ENCODE measurements at regions not wholly inside any gene's neighbourhood (a gene's known extent, or its start where the extent isn't known, plus 50 kb on each side); places are given as distances from the start of the nearest gene placed in this dataset.

DNA sequence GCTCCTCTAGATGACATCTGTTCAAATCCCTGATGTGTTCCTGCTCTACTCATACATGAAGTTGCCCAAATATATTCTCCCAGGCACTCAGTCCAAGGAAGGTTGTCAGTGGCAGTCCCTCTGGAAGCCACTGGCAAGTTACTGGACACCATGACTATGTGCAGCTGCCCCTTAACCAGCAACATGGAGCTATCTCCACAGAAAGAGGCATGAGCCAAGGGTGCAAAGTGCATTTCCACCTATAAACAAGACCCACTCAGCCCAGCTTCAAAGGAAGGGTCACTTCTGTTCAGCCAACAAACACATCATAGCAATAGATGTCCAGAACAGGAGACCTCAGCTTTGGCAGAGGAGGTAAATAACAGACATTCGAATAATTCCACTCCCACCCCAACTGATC lies 217.6 kb upstream of the PMEPA1 start:
- DNase-seq (ENCODE audit: low read depth, low spot score) = no peak

DNA sequence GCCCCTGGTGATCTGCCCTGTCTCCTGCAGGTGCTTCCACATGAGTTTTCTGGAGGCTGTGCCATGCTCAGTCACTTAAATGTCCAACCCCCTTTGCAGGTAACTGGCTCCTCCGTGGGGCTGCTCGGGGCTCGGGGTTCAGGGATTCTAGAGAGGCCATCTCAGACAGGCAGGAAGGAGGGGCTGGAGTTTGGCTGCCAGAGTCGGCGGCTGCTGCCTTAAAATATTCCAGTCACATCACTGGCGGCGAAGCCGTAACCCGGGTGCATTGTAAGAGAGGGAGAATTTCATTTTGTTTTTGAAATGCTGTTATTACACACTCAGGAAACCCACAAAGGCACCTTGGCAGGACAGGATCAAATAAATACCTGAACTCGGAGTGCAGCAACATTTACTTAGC lies 212.9 kb upstream of the PMEPA1 start:
- no peak for DNase-seq (ENCODE audit: low read depth, low spot score)

DNA sequence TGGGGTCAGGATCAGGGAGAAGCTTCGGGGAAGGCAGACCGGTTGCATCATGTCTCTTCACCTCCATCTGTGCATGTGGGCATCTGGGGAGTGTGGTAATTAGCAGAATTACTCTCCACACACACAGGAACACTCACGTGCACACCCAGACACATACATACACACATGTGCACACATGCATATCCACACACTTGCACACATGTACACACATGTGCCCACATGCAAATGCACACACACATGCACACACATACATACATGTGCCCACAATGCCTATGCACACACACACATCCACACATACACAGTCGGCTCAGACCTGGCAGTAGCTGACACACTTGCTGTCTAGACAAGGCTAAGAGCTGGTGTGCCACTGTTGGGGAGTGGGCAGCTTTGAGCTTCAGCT lies 212.3 kb upstream of the PMEPA1 start:
- DNase-seq (ENCODE audit: low read depth, low spot score) = no peak

DNA sequence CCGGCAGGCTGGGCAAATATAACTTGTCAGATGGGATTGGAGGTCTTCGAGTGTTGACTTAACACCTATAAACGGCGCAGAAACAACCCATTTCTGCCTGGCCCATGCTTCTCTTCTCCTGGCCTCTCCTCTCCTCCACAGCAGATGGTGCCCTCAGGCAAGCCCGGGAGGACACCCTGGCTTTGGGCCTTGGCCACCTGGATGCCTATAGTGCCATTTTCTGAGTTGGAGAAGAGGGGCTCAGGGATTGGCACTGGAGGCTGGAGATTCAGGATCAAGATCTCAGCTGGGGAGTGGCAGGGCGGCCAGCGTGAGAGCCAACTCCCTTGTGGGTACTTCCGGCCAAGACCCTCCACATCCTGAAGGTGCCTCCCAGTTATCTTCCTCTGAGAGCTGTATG lies 211.9 kb upstream of the PMEPA1 start:
- no peak for DNase-seq (ENCODE audit: low read depth, low spot score)

DNA sequence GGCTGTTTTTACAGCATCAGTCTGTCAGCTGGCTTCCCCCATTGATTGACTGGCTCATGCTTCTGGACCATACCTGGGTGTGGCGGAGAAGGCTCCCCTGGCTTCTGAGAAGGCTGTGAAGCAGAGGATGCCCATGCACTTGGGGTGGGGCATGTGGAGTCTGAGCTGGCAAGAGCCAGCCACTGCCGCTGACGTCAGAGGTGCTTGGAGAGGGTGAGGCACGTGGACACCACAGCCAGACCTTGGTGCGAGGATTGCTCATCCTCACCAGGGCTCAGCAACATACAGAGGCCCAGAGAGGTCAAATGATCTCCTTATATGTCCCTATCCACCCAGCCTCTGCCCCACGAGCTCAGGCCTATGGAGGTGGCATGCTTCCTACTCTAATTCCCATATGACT lies 211.2 kb upstream of the PMEPA1 start:
- DNase-seq (ENCODE audit: low read depth, low spot score) = no peak

DNA sequence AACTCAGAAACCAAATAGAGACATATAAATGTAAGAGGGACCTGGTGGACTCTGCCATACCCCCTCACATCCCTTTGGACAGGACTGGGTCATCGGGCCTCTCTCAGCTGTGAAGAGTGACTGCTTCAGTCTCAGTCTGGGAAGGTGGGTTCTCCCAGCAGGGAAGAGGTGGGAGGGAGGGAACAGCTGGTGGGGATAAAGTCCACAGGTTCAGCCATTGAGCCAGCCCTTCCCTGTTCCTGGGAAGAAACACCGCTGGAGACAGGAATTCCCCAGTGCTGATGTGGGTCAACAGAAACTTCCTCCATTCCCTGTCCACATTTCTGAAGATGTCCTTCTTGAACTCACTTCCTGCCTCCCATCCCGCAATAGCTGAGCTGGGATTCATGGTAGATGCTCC lies 209.2 kb upstream of the PMEPA1 start:
- DNase-seq (ENCODE audit: low read depth, low spot score) = no peak

DNA sequence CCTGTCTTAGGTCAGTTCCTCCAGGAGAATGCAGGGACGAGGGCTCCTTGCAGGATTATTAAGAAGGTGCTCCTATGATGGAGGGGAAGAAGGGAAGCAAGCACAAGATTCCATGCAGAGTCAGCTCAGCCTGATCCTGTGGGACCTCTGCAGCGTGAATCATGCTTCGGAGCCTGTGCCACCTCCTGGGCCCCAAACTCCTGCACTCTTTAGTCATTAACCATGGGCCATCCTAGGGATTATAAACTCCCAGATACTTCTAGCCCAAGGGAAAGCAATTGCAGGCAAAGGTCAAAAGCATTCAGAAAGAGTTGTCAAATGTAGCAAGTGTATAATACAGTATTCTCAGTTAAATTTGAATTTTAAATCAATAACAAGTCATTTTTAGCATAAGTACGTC lies 208.7 kb upstream of the PMEPA1 start:
- DNase-seq (ENCODE audit: low read depth, low spot score) = no peak

DNA sequence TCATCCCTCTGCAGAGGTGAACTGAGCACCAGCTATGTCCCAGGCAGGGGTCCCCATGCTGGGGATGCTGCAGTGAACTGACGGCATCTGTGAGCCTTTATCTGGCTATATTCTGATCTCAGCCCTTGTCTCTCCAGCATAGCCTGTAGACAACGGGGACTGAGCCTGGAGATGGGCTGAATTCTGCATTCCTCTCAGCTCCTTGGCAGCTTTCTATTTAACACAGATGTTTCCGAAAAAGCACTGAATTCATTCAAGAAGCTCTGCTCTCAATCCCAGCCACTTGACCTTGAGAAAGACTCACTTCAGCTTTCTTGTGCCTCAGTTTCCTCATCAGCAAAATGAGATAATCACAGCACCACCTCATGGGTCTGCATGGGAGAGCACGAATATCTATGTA lies 204.4 kb upstream of the PMEPA1 start:
- DNase-seq (ENCODE audit: low read depth, low spot score) = no peak

DNA sequence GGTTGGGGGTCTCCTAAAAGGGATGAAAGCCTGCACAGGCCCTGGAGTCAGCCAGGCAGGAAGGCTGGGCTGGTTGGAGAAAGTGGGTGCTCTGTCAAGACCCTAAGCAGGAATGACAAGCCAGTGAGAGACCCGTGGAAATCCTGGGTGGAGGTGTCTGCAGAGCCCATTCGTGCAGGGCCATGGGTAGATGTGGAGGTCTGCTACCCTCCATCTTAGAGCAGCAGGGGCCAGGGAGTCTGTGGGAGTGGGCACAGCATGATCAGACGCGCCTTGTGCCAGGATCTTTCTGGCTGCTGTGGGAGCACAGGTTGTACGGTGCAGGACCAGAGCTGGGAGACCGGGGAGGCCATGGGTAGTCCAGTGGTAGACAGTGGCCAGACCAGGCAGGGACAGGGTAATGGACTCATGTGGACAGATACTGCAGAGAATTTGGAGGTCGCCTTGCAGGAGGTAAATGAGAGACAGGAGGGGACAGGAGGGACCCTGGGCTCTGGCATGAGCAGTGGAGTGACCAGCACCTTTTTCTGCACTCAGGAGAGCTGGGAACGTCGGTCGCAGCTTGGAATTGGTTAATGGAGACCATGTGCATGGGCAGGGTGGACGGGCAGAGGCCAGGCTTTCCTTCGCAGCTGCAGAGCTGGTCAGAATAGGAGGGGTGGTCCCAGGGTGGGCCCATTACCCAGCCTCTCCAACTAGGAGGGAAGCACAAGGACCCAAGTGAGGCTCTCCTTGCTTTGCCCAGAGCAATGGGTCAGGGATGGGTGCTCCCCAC lies 203.5 kb upstream of the PMEPA1 start:
- DNase-seq (ENCODE audit: low read depth, low spot score) = no peak

DNA sequence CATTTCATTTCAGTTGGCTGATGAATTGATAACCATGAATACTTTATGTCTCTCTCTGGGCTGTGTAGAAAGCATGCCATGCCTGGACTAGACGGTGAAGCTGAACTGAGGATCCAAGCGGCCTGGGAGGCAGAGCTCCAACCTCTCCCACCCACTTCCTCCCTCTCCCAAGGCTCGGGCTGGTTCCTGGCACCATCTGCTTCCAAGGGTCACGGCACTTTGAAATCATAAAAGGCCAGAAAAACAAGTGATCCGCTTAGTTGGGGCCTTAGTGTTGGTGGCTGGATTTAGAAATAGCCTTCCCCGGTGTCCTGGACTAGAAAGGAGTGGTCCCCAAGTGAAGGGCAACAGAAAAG lies 202.4 kb upstream of the PMEPA1 start:
- no peak for DNase-seq (ENCODE audit: low read depth, low spot score)

DNA sequence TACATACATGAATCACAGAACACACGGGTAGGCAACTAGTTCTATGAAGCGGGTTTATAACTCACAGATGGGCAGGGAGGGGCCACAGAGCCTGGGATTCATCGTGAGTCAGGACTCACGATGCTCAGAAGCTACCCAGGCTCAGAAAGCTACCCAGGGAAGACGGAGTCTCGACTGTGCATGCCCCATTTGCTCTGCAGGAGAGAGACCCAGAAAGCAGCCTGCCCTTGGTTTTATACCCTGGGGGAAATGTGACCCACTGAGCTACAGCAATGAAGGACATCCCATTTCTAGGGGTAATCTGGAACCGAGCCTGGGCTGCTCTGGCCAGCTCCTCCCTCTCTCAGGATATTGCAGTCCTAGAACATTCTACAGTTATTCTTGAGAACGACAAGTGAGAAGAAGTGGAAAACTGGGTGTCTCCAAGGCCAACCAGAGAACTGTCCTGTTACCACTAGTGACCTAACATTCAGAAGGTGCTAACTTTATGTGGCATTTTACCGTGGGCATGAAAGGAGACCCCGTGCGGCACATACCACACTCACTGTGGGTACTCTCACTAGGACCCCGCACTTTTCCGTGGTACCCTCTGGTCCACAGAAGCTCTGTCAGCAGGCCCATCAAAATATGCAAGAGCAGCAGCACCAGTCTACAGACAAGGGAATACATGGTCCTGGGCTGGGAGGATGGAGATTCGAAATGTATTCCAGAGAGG lies 201.9 kb upstream of the PMEPA1 start:
- no peak for DNase-seq (ENCODE audit: low read depth, low spot score)

DNA sequence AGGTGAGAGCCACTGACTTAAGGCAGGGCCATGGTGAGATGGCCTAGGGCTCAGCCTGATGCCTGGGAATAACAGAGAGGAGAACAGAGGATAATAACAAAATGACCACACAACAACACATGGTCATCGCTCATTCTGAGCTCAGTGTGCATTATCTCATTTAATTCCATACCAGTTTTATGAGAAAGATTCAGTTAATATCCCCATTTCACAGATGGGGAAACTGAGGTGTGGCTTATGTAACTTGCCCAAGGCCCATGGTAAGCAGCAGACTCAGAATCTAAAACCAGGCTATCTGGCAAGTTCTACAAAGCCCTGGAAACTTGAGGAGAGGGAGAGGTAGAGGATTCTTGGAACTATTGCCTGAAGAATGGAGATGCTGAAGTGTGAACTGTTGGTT lies 200.9 kb upstream of the PMEPA1 start:
- no peak for DNase-seq (ENCODE audit: low read depth, low spot score)

DNA sequence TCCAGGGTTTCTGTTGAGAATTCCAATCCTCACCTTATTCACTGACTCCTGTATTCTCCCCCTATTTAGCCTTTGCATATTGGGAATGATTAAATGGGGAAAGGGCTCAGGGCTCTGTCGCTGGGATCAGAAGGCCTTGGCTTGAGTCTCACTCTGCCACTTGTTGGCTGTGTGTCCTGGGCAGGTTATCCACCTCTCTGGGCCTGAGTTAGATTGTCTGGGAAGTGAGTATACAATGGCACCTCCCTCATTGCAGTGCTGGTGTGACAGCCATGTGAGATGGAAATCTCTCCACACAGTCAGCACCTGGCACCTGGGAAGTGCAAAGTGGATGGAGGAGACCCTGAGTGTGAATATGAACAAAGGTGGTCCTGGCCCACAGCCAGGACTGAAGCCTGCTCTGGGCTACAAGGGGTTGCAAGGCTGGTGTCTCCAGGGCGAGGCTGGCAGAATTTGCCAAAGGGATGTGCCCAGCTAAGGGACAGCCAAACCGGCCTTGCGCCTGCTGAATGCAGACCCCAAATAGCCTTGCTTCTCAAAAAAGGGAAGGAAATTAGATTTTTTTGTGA lies 200.0 kb upstream of the PMEPA1 start:
- no peak for DNase-seq (ENCODE audit: low read depth, low spot score)

DNA sequence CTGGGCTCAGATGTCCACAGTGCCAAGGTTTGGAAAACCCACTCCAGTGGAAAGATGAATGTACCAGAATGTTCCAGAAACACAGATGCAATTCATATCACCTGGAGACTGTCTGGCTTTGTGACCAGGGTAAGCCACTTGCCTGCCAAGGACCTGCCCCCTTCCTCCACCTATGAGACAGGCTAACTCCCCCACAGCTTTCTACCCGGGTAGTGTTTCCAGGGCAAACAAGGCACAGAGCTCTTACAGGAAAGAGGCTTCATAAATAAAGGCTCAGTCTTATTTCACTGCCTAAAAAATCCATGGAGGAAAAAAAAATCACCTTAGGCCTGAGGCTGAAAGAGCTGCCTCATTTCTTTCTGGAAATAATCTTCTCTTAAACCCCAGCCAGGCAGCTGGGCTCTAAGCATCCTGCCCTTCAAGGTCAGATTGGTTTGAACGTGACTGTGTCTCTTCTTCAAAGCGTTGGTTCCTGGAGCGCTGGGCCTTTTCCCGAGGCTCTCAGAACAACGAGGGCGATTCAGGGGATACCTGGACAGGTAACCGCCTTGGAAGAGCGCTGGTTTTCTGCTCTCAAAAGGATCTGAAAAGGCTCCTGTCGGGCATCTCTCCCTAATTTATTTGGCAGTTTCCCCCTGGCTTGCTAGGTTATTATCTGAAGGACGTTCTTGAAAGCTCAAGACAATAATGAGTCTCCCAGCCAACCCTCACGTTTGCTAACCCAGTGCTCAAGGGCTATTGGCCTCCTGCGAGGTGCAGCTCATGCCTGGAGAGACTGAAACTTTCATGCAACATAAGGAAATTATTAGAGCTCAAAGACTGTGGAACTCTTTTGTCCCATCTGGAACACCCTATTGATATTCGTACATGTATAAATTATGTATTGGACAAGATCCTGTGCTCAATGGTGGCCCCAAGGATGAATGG lies 199.2 kb upstream of the PMEPA1 start:
- DNase-seq (ENCODE audit: low read depth, low spot score) = no peak

DNA sequence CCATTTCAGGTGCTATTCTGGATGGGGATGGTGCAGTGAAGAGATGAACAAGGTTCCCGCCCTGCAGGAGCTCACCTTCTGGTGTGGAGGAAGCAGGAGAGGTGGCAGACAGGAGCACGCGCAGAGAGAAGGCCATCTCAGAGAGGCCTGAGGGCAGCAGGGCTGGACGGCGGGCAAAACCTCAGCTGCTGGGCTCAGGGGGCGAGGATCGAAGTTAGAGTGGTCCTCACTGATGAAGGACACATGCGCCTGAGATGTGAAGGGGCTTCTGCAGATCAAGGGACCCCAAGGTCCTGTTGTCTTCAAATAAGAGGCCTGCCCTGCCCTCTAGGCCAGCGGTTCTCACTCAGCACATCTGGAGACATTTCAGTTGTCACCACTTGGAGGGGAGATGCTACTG lies 198.4 kb upstream of the PMEPA1 start:
- no peak for DNase-seq (ENCODE audit: low read depth, low spot score)

DNA sequence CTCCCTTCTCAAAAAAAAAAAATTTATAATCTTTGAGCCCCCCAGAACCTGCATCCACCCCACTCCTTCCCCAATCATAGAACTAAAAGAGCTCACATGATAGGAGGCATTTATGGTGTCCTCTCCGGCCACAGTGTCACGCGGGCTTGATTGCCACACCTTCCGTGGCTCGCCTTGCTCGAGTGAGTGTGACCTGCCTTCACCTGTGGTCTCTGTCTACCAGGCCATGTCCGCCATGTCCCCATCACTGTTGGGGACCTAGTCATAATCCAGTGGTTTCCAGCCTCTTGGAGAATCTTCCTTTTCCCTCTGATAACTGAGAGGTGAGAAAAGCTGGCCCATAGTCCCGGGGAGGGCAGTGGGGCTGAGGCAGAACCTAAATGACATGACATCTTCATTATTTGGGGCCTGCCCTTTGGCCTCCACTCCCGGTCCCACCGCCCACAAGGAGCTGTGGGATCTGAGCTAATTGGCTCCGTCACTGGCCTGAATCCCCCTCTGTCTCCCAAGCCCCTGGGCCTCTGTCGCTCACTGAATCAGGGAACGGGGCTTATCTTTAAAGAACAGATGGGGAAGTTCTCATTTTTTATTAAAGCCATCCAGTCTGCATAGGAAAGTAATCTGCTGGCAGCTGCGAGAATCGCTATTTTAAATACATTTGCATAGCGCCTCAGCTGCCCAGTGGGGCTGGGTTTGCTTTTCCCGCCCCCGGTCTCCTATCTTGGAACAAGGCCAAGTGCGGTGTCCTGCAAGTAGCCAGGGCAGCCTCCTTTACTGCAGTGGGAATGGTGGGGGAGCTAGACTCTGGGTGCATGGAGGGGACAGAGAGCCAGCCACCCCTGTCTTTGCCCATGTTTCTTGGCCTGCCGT lies 197.6 kb upstream of the PMEPA1 start:
- no peak for DNase-seq (ENCODE audit: low read depth, low spot score)

DNA sequence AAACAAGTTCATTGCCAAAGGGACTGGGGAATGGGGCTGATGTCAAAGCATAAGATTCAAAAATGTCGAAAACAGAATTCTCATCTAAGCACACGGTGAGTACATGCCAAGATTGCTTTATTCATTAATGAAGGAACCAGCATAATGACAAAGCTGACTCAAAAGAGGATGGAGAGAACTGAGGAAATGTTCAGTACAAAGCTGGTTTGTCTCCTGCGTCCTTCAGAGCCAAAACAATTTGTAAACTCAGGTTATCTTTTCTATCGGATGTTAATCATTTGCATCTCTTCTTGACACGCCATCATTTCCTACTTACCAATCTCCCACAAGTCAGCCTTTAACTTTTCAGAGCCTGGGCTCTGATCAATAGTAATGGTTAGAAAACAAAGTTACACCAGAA lies 195.6 kb upstream of the PMEPA1 start:
- no peak for DNase-seq (ENCODE audit: low read depth, low spot score)

DNA sequence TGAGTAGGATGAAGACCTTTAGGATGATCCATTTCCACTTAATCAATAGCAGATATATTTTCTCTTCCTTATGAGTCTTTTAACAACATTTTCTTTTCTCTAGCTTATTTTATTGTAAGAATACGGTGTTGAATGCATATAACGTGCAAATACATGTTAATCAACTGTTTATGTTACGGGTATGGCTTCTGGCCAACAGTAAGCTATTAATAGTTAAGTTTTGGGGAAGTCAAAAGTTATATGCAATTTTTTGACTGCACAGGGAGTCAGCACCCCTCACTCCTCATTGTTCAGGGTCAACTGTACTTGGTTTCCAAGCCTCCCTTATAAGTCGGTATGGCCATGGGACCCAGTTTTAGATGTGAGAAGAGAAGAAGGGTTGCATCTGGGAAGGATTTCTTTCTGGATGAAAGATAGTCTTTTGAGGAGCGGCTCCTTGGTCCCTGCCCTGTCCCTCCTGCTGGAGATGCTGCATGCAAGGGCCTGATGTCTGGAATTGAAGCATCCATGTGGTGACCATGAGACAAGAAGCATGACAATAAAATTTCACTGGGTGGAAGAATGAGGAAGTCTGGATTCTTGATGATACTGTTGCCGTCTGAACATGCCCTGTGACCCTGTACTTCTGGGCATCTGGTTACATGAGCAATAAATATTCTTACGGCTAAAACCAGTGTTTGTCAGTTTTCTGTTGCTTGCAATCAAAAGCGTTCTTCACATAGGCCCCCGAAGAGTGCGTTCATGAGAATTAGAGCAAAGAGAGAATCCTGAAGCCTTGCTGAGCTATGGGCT lies 194.7 kb upstream of the PMEPA1 start:
- no peak for DNase-seq (ENCODE audit: low read depth, low spot score)

DNA sequence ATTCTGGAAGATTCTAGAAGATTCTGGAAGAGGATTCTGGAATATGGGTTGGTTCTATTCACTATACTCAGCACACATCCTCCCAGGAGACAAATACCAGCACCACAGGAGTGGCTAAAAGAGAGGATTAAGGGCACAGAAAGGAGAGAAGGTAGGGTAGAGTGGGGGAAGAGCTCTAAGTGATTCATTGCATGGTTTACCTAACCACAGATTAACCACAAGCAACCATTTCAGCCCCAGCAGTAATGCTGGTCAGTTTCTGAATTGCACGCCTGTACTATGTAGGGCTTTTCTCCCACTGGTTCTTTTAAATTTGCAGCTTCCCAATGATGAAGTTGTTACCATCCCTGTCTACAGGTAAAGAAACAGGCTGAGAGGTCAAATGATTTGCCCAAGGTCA lies 192.7 kb upstream of the PMEPA1 start:
- DNase-seq (ENCODE audit: low read depth, low spot score) = no peak

DNA sequence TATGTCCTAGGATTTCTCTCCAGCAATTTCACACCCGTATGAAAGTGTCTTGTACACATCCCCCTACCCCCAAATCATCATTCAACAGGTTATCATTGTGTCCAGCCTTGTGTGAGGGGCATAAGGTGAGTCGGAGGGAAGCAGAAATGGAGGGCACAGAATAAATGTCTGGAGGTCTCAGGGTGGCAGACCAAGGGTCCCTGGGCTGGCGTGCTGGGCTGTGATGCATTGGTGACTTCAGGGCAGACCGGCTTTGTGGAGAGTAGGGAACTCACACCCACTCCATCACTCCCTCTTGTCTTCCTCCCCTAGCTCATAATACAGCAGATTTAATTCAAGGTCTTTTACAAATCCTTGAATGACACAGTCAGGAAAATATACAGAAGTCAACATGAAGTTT lies 191.7 kb upstream of the PMEPA1 start:
- no peak for DNase-seq (ENCODE audit: low read depth, low spot score)

All from ELF-1 (cell line).